HepG2 (cell line): ENCODE measurements at regions not wholly inside any gene's neighbourhood (a gene's known extent, or its start where the extent isn't known, plus 50 kb on each side); places are given as distances from the start of the nearest gene placed in this dataset.

Experiments used
- DRAP1 ChIP-seq: IDR thresholded peaks from 2 replicates; pipeline ENCODE4 v1.6.1; 2016; ENCODE audit warnings: missing genetic modification reagents, missing compliant biosample characterization
- FOXO4 ChIP-seq: sonication (generic); formaldehyde crosslinking; conservative IDR thresholded peaks from 2 replicates; pipeline ENCODE4 v1.8.1; 2023; ENCODE audit warnings: missing genetic modification reagents
- HNRNPH1 ChIP-seq: fragments of 200-400 bp; formaldehyde crosslinking; optimal IDR thresholded peaks from 2 replicates; pipeline ENCODE3; 2017; ENCODE audit warnings: mild to moderate bottlenecking, low read depth, low read length
- POLR2AphosphoS5 ChIP-seq: IDR thresholded peaks from 2 replicates; pipeline ENCODE4 v1.6.1; 2012; ENCODE audit warnings: low read depth, low read length
- ZNF430 ChIP-seq: sonication (generic); formaldehyde crosslinking; IDR thresholded peaks from 2 replicates; pipeline ENCODE4 v1.9.0; 2021; ENCODE audit warnings: mild to moderate bottlenecking, missing genetic modification reagents
- TF ChIP-seq, protein P1 (sequence below): sonication (generic); formaldehyde crosslinking; IDR thresholded peaks from 2 replicates; pipeline ENCODE4 v1.5.0; 2020; ENCODE audit warnings: mild to moderate bottlenecking, missing genetic modification reagents, moderate library complexity

- TF ChIP-seq, protein P1, sequence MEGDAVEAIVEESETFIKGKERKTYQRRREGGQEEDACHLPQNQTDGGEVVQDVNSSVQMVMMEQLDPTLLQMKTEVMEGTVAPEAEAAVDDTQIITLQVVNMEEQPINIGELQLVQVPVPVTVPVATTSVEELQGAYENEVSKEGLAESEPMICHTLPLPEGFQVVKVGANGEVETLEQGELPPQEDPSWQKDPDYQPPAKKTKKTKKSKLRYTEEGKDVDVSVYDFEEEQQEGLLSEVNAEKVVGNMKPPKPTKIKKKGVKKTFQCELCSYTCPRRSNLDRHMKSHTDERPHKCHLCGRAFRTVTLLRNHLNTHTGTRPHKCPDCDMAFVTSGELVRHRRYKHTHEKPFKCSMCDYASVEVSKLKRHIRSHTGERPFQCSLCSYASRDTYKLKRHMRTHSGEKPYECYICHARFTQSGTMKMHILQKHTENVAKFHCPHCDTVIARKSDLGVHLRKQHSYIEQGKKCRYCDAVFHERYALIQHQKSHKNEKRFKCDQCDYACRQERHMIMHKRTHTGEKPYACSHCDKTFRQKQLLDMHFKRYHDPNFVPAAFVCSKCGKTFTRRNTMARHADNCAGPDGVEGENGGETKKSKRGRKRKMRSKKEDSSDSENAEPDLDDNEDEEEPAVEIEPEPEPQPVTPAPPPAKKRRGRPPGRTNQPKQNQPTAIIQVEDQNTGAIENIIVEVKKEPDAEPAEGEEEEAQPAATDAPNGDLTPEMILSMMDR (CRISPR knock-in tag), result no peak
- TF ChIP-seq DRAP1 (no peak), ZNF430 (no peak), POLR2AphosphoS5 (no peak), HNRNPH1 (no peak), FOXO4 (CRISPR knock-in tag) (no peak)
These were observed 152.7 kb upstream of the CCDC179 start for GRCh38 chr11:23012930-23013329.
